Neural crest cell (in vitro differentiated cells): ENCODE measurements at regions not wholly inside any gene's neighbourhood (a gene's known extent, or its start where the extent isn't known, plus 50 kb on each side); places are given as distances from the start of the nearest gene placed in this dataset.

Source experiments
- DNase-seq: peaks from one replicate; pipeline ENCODE4 v3.0.0; 2021; ENCODE audit warnings: low read depth, mixed read lengths, low spot score
- H3K27ac Mint-ChIP-seq: one replicate; pipeline ENCODE4 v1.8.0; 2021; ENCODE audit warnings: mild to moderate bottlenecking, mixed read lengths; ENCODE audit not compliant: unreplicated experiment
- H3K27me3 Mint-ChIP-seq: 2 replicates; pipeline ENCODE4 v1.8.0; 2021; ENCODE audit warnings: low read depth, mild to moderate bottlenecking, mixed read lengths
- H3K36me3 Mint-ChIP-seq: 2 replicates; pipeline ENCODE4 v1.8.0; 2021; ENCODE audit warnings: low read depth, mild to moderate bottlenecking, mixed read lengths
- H3K4me1 Mint-ChIP-seq: 2 replicates; pipeline ENCODE4 v1.8.0; 2021; ENCODE audit warnings: mixed read lengths
- H3K4me3 Mint-ChIP-seq: one replicate; pipeline ENCODE4 v1.8.0; 2021; ENCODE audit warnings: mild to moderate bottlenecking, mixed read lengths
- H3K9me3 Mint-ChIP-seq: 2 replicates; pipeline ENCODE4 v1.8.0; 2021; ENCODE audit warnings: mixed read lengths
- CTCF ChIP-seq: fragments of 200-600 bp; sonication (generic); conservative IDR thresholded peaks from 2 replicates; pipeline ENCODE4 v1.5.0; 2021; ENCODE audit warnings: antibody characterized with exemption, mild to moderate bottlenecking

DNA sequence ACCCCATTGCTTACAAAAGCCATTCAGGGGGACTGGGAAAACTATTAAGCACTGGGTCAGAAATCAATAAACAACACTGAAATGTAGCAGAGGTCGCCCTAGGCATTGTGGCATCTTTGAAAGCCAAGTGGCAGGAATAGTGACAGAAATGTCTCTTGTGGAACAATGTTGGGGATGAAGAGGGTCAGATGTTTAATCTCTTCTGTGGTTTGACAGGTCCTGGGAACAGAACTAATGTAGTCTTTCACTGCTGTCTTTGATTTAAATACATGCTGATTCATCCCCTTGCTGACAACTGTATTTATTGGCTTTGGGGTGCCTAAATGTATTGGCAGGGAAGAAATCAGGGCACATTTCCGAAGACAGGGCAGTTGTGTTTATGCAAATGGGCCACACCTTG lies 194.8 kb downstream of the ATG4C start:
- Mint-ChIP-seq H3K27ac (no peak overlapping the region), H3K4me1 (peaks cover 31% of the 10 kb centered on the region), H3K4me3 (no peak overlapping the region)

DNA sequence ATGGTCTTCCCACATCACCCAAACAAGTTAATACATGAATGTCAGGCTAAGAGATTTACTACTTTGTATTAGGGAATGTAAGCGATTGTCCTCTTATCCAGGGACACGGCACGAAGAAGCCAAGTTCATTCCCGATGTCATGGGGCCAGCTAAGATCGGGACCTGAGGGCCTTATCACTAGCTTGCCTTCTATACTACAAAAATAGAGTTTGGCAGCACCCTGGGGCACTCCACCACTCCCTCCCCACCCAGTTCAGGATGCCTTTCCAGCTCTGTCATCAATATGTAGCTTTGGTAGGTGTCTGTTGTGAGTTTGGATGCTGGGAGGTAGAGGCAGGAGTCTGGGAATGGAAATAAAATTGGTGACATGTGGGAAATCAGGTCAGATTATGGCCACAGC lies 197.5 kb downstream of the ATG4C start:
- no peak overlapping the region for H3K4me3 Mint-ChIP-seq
- no peaks in the 10 kb centered on the region for H3K9me3 Mint-ChIP-seq
- H3K27ac Mint-ChIP-seq: no peak overlapping the region
- H3K36me3 Mint-ChIP-seq: no peaks in the 10 kb centered on the region
- TF ChIP-seq CTCF: no peak
- peaks cover 16% of the 10 kb centered on the region for H3K27me3 Mint-ChIP-seq
- no peak for DNase-seq
- H3K4me1 Mint-ChIP-seq: peaks cover 31% of the 10 kb centered on the region

More for the DNA sequence above, 194.8 kb downstream of the ATG4C start:
- TF ChIP-seq CTCF: no peak
- DNase-seq: no peak
- Mint-ChIP-seq H3K27me3 (peaks cover 17% of the 10 kb centered on the region), H3K9me3 (no peaks in the 10 kb centered on the region), H3K36me3 (no peaks in the 10 kb centered on the region)

- TF ChIP-seq CTCF: no peak
- Mint-ChIP-seq H3K4me1 (no peaks in the 10 kb centered on the region), H3K9me3 (peaks cover 7% of the 10 kb centered on the region), H3K27ac (no peak overlapping the region), H3K27me3 (peaks cover 50% of the 10 kb centered on the region), H3K4me3 (no peak overlapping the region), H3K36me3 (no peaks in the 10 kb centered on the region)
- no peak for DNase-seq
Observed at GRCh38 chr1:62988867-62989266, 204.9 kb downstream of the ATG4C start.

- Mint-ChIP-seq H3K27ac (no peak overlapping the region), H3K9me3 (peaks cover 7% of the 10 kb centered on the region), H3K27me3 (peaks cover 47% of the 10 kb centered on the region), H3K36me3 (no peaks in the 10 kb centered on the region), H3K4me1 (no peaks in the 10 kb centered on the region), H3K4me3 (no peak overlapping the region)
- DNase-seq: no peak
- TF ChIP-seq CTCF: peak; percentile 35
Observed at GRCh38 chr1:62989497-62989896, 205.6 kb downstream of the ATG4C start.

DNA sequence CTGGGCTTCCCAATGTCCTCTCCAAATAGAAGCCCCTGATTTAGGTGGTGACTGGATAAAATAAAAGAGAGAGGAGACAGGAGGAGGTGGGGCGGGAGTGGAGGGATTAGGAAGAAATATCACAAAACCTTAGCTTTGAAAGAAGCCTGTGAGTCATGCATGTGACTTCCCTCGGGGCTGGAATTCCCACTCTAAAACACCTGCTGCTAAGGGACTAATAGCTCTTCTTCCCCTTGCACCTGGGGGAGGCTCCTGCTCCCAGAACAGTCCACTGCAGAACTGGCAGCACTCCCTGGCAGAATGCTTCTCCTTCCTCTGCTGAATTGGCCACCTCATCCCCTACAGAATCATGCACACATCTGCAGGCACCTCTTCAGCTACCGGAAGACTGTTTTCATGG lies 207.2 kb downstream of the ATG4C start:
- Mint-ChIP-seq H3K27me3 (peaks cover 47% of the 10 kb centered on the region), H3K36me3 (no peaks in the 10 kb centered on the region), H3K27ac (no peak overlapping the region), H3K4me1 (no peaks in the 10 kb centered on the region), H3K4me3 (no peak overlapping the region), H3K9me3 (peaks cover 7% of the 10 kb centered on the region)
- DNase-seq: no peak
- TF ChIP-seq CTCF: no peak

DNA sequence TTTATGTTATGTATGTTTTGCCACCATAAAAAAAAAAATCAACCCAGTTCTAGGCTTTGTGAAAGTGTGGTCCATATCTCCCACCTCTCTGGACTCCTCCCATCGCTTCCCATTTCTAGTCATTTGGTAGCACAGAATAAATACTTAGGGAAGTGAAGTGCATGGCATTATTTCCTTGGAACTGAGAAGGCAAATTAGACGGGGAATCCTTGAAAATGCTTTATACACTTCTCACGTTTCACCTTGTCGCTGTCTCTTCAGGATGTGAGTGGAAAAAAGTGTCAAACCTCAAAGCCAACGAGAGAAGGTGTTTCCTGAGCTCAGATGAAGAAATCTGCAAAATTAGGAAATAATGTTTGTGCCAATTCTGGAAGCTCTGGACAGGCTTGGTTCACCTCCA lies 209.9 kb downstream of the ATG4C start:
- Mint-ChIP-seq H3K4me3 (no peak overlapping the region), H3K4me1 (peaks cover 5% of the 10 kb centered on the region), H3K36me3 (no peaks in the 10 kb centered on the region), H3K9me3 (no peaks in the 10 kb centered on the region), H3K27me3 (peaks cover 33% of the 10 kb centered on the region), H3K27ac (no peak overlapping the region)
- no peak for DNase-seq
- no peak for TF ChIP-seq CTCF
